GM11168 (cell line): ENCODE measurements at regions not wholly inside any gene's neighbourhood (a gene's known extent, or its start where the extent isn't known, plus 50 kb on each side); places are given as distances from the start of the nearest gene placed in this dataset.

Experiments used
- in situ Hi-C: fragments of 300-500 bp; cut with MboI; formaldehyde crosslinking; loops from one replicate; pipeline ENCODE4 v1.12.0; 2022; ENCODE audit warnings: low sequenced_read_pairs; ENCODE audit not compliant: unreplicated experiment

- in situ Hi-C loops: no loop called here
These were observed 216.6 kb upstream of the SLC10A2 start for GRCh38 chr13:103282571-103283450.

- in situ Hi-C loops: no loop called here
These were observed 211.9 kb upstream of the SLC10A2 start for GRCh38 chr13:103277959-103278694.

GRCh38 chr13:103276775-103277498 is 210.7 kb upstream of the SLC10A2 start:
- in situ Hi-C loops: no loop called here

- in situ Hi-C loops: no loop called here
These were observed 209.5 kb upstream of the SLC10A2 start for GRCh38 chr13:103275722-103276121.

GRCh38 chr13:103275081-103275480 is 208.9 kb upstream of the SLC10A2 start:
- in situ Hi-C loops: no loop called here

- in situ Hi-C loops: no loop called here
These were observed 207.6 kb upstream of the SLC10A2 start for GRCh38 chr13:103273825-103274224.

GRCh38 chr13:103272770-103273169 is 206.6 kb upstream of the SLC10A2 start:
- in situ Hi-C loops: no loop called here

- in situ Hi-C loops: no loop called here
These were observed 197.2 kb upstream of the SLC10A2 start for GRCh38 chr13:103263448-103263847.

- in situ Hi-C loops: no loop called here
These were observed 189.5 kb upstream of the SLC10A2 start for GRCh38 chr13:103255587-103256301.

- in situ Hi-C loops: no loop called here
These were observed 183.9 kb upstream of the SLC10A2 start for GRCh38 chr13:103250071-103250470.

- in situ Hi-C loops: no loop called here
These were observed 180.5 kb upstream of the SLC10A2 start for GRCh38 chr13:103246581-103247200.

GRCh38 chr13:103243495-103243894 is 177.3 kb upstream of the SLC10A2 start:
- in situ Hi-C loops: no loop called here

- in situ Hi-C loops: no loop called here
These were observed 172.2 kb upstream of the SLC10A2 start for GRCh38 chr13:103238441-103238840.

GRCh38 chr13:103236213-103236612 is 170.0 kb upstream of the SLC10A2 start:
- in situ Hi-C loops: no loop called here

- in situ Hi-C loops: no loop called here
These were observed 163.5 kb upstream of the SLC10A2 start for GRCh38 chr13:103229674-103230073.

- in situ Hi-C loops: no loop called here
These were observed 158.6 kb upstream of the SLC10A2 start for GRCh38 chr13:103224804-103225203.

GRCh38 chr13:103222683-103223082 is 156.5 kb upstream of the SLC10A2 start:
- in situ Hi-C loops: no loop called here

- in situ Hi-C loops: no loop called here
These were observed 152.0 kb upstream of the SLC10A2 start for GRCh38 chr13:103218253-103218652.

GRCh38 chr13:103213152-103213551 is 146.9 kb upstream of the SLC10A2 start:
- in situ Hi-C loops: no loop called here

- in situ Hi-C loops: no loop called here
These were observed 144.1 kb upstream of the SLC10A2 start for GRCh38 chr13:103210348-103210747.
